ENCODE measurements at regions not wholly inside any gene's neighbourhood (a gene's known extent, or its start where the extent isn't known, plus 50 kb on each side); places are given as distances from the start of the nearest gene placed in this dataset.

DNA sequence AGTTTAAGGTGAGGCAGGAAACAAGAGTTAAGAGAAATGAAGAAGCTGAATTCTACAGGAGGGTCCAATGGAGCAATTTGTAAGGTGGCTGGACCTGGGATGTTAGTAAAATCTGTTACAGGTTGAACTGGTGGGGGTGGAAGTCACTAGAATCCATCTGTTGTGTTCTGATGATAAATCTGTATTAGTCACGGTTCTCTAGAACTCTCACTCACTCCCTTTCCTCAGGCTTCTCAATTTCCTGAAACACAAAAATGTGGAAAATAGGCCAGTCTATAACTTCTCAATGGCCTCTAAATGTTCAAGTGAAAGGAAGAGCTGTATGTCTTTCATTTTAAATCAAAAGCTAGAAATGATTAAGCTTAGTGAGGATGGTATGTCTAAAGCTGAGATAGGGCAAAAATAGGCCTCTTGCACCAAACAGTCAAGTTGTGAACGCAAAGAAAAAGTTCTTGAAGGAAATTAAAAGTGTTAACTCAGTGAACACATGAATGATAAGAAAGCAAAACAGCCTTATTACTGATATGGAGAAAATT lies 180.2 kb upstream of the CBLB start:
- Histone ChIP-seq H3K4me3 (no peak overlapping the region), H3K9me3 (no peaks in the 10 kb centered on the region), H3K27me3 (no peaks in the 10 kb centered on the region), H3K27ac (no peak overlapping the region), H3K36me3 (no peaks in the 10 kb centered on the region), H3K4me1 (no peaks in the 10 kb centered on the region)
- no peak for TF ChIP-seq EP300 (IDR thresholded peaks at IDR 0.05)
- no peak for TF ChIP-seq POLR2A (IDR thresholded peaks at IDR 0.05)
- TF ChIP-seq, protein P1, sequence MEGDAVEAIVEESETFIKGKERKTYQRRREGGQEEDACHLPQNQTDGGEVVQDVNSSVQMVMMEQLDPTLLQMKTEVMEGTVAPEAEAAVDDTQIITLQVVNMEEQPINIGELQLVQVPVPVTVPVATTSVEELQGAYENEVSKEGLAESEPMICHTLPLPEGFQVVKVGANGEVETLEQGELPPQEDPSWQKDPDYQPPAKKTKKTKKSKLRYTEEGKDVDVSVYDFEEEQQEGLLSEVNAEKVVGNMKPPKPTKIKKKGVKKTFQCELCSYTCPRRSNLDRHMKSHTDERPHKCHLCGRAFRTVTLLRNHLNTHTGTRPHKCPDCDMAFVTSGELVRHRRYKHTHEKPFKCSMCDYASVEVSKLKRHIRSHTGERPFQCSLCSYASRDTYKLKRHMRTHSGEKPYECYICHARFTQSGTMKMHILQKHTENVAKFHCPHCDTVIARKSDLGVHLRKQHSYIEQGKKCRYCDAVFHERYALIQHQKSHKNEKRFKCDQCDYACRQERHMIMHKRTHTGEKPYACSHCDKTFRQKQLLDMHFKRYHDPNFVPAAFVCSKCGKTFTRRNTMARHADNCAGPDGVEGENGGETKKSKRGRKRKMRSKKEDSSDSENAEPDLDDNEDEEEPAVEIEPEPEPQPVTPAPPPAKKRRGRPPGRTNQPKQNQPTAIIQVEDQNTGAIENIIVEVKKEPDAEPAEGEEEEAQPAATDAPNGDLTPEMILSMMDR (IDR thresholded peaks at IDR 0.05), result no peak
- DNase-seq (ENCODE audit: low spot score in 2 of 2), result no peak
- WGBS, 2 donors, result 90 to 92% methylated on average over 2 of the region's 2 CpGs

DNA sequence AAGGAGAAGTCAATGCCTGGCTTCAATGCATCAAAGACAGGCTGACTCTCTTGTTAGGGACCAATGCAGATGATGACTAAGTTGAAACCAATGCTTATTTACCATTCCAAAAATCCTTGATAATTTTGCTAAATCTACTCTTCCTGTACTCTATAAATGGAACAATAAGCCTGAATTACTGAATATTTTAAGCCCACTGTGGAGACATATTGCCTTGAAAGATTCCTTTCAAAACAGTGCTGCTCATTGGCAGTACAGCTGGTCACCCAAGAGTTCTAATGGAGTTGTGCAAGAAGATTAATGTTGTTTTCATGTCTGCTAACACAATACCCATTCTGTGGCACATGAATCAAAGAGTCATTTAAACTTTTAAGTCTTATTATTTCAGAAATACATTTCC lies 181.0 kb upstream of the CBLB start:
- Histone ChIP-seq H3K4me3 (no peak overlapping the region), H3K9me3 (no peaks in the 10 kb centered on the region), H3K27ac (no peak overlapping the region), H3K27me3 (no peaks in the 10 kb centered on the region), H3K4me1 (no peaks in the 10 kb centered on the region), H3K36me3 (no peaks in the 10 kb centered on the region)
- no peak for DNase-seq (ENCODE audit: low spot score in 2 of 2)
- TF ChIP-seq POLR2A (IDR thresholded peaks at IDR 0.05) (no peak), EP300 (IDR thresholded peaks at IDR 0.05) (no peak)

DNA sequence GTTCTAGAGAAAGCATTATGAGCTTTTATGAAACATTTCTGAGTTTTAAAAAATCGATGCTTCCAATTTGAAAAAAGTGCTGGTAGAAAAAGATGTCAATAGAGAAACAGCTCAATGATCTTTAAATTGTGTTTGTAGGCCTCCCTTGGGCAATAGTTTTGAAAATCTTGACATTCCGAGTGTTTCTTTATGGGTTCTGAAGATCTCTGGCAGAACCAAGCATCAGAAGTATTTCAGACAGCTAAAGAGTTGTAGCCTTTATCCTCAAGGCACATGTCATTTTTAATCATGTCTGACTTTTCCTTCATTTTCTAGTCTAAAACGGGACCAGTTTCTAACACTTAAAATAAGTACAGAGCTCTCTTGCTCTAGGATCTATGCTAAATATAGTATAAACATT lies 188.1 kb upstream of the CBLB start:
- H3K4me1 ChIP-seq, result no peaks in the 10 kb centered on the region
- no peaks in the 10 kb centered on the region for H3K9me3 ChIP-seq
- no peak overlapping the region for H3K4me3 ChIP-seq
- DNase-seq (ENCODE audit: low spot score in 2 of 2), result no peak
- TF ChIP-seq EP300 (IDR thresholded peaks at IDR 0.05), result no peak
- TF ChIP-seq, protein P1 (IDR thresholded peaks at IDR 0.05), result no peak
- no peak for TF ChIP-seq POLR2A (IDR thresholded peaks at IDR 0.05)
- H3K27me3 ChIP-seq, result no peaks in the 10 kb centered on the region
- H3K27ac ChIP-seq, result no peak overlapping the region
- WGBS, 2 donors, result 60 to 75% methylated on average over 3 of the region's 3 CpGs
- no peaks in the 10 kb centered on the region for H3K36me3 ChIP-seq

DNA sequence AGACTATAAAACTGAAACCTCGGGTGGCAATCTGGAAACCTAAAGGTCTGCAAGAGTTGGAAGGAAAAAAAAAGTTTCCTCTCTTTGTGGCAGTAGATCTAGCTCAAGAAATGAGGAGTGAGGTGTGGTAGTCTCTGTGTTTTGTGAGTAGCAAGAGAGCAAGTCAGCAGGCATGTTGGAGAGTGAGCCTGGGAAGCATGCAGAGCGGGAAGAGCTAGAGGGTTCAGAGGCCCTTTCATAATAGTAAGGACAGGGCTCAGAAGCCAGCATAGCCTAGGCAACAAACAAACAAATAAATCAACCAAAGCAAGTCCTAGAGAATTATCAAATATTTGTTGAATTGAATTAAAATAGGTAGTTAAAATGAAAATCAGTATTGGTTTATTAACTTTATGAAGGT lies 189.7 kb upstream of the CBLB start:
- DNase-seq (ENCODE audit: low spot score in 2 of 2), result no peak
- Histone ChIP-seq H3K4me1 (no peaks in the 10 kb centered on the region), H3K4me3 (no peak overlapping the region), H3K9me3 (no peaks in the 10 kb centered on the region), H3K27ac (no peak overlapping the region), H3K27me3 (no peaks in the 10 kb centered on the region), H3K36me3 (no peaks in the 10 kb centered on the region)
- WGBS, 2 donors, result 57 to 75% methylated on average over 2 of the region's 2 CpGs
- TF ChIP-seq, protein P1 (IDR thresholded peaks at IDR 0.05), result no peak
- no peak for TF ChIP-seq EP300 (IDR thresholded peaks at IDR 0.05)
- TF ChIP-seq POLR2A (IDR thresholded peaks at IDR 0.05), result no peak

DNA sequence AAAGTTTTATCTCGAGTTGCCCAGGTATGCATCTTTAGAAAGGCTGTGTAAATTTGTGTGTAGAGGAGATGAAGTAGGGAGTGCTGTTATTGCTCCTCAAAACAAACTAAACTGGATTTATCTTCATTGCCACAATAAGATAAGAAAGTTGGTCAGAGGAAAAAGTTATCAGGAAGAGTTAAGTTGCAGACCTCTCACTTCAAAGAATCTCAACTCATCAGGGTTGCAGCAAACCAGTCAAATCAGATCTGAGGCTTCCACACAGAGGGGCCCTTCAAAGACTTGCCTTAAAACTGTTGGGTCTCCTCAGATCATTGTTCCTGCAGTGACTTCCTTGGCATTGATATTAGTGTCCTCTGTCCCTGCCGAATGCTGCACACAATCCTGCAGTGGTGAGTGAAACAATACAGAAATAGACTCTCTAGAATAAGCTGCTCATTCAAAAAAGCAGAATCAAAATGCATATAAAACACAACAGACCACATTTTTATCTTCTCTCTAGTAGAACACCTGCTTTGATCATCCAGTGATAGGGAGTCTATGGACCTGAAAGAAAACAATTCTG lies 191.2 kb upstream of the CBLB start:
- no peak overlapping the region for H3K27ac ChIP-seq
- no peaks in the 10 kb centered on the region for H3K36me3 ChIP-seq
- WGBS, 2 donors, result 46 to 53% methylated on average over 2 of the region's 2 CpGs
- H3K4me1 ChIP-seq, result no peaks in the 10 kb centered on the region
- H3K4me3 ChIP-seq, result no peak overlapping the region
- no peak for DNase-seq (ENCODE audit: low spot score in 2 of 2)
- no peaks in the 10 kb centered on the region for H3K27me3 ChIP-seq
- TF ChIP-seq, protein P1 (IDR thresholded peaks at IDR 0.05), result no peak
- TF ChIP-seq POLR2A (IDR thresholded peaks at IDR 0.05), result no peak
- no peak for TF ChIP-seq EP300 (IDR thresholded peaks at IDR 0.05)
- H3K9me3 ChIP-seq, result peaks cover 0 to 10% (median 3%) of the 10 kb centered on the region in 4 donors
